SK-N-MC (cell line): ENCODE measurements at regions not wholly inside any gene's neighbourhood (a gene's known extent, or its start where the extent isn't known, plus 50 kb on each side); places are given as distances from the start of the nearest gene placed in this dataset.

Experiments
- DNase-seq: peaks from one replicate; pipeline ENCODE4 v3.0.0-alpha.2; 2011; ENCODE audit warnings: low read depth, low spot score
- H3K27ac ChIP-seq: fragments of 200-600 bp; sonication (generic); 2 replicates; pipeline ENCODE4 v1.5.1; 2016; ENCODE audit warnings: mixed run types
- H3K36me3 ChIP-seq: fragments of 200-600 bp; sonication (generic); 2 replicates; pipeline ENCODE4 v1.6.1; 2017; ENCODE audit warnings: antibody characterized with exemption, low read length, mixed read lengths; ENCODE audit not compliant: insufficient read depth
- H3K4me3 ChIP-seq: fragments of 200-600 bp; sonication (generic); 2 replicates; pipeline ENCODE4 v1.5.1; 2016
- H3K9ac ChIP-seq: fragments of 200-600 bp; sonication (generic); 2 replicates; pipeline ENCODE4 v1.8.0; 2017; ENCODE audit warnings: mixed run types, mixed read lengths; ENCODE audit not compliant: insufficient read length
- H3K9me3 ChIP-seq: fragments of 200-600 bp; sonication (generic); 2 replicates; pipeline ENCODE4 v1.6.1; 2017; ENCODE audit warnings: low read depth, mild to moderate bottlenecking, antibody characterized with exemption, low read length, moderate library complexity, mixed read lengths
- EZH2 ChIP-seq: fragments of 200-600 bp; sonication (generic); IDR thresholded peaks from one replicate; pipeline ENCODE4 v1.6.1; 2017; ENCODE audit warnings: antibody characterized with exemption
- FOXP2 ChIP-seq: optimal IDR thresholded peaks from 2 replicates; pipeline ENCODE3; 2011; ENCODE audit warnings: mild to moderate bottlenecking, moderate library complexity; ENCODE audit not compliant: insufficient read depth; ENCODE audit errors: extremely low read length, control extremely low read depth
- POLR2AphosphoS5 ChIP-seq: IDR thresholded peaks from 2 replicates; pipeline ENCODE4 v1.6.1; 2012; ENCODE audit warnings: mild to moderate bottlenecking, low read depth, low read length, borderline replicate concordance

DNA sequence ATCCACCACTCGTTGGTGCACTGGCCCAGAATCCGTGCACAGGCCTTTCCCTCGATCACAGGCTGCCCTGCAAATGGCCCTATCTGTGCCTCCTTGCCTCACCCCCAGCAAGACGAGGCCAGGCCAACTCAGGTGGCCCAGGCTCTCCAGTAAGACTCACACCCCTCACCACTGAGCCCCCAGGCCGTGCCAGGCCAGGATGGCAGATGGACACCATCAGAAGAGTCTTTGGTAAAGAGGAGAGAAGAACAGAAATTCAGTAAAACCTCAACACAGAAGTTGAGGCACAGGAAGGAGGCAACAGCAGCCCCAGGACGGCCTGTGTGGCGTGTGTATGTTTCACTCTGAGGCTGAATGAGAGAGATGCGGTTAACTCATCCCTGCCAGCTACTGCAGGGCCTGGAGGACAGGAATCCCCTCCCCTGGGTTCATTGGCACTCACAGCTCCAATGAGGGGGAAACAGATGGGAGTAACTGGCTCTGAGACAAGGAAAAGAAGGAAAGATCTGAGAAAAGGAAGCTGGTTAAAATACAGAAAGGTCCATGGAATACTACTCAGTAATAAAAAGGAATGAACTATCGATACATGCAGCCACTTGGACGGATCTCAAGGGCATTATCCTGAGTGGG lies 54.1 kb upstream of the WNT11 start:
- no peaks in the 10 kb centered on the region for H3K36me3 ChIP-seq
- H3K9me3 ChIP-seq, result no peaks in the 10 kb centered on the region
- H3K9ac ChIP-seq, result no peak overlapping the region
- DNase-seq, result no peak
- TF ChIP-seq FOXP2, result no peak
- no peak for TF ChIP-seq EZH2
- TF ChIP-seq POLR2AphosphoS5, result no peak
- no peak overlapping the region for H3K27ac ChIP-seq
- H3K4me3 ChIP-seq, result no peak overlapping the region

DNA sequence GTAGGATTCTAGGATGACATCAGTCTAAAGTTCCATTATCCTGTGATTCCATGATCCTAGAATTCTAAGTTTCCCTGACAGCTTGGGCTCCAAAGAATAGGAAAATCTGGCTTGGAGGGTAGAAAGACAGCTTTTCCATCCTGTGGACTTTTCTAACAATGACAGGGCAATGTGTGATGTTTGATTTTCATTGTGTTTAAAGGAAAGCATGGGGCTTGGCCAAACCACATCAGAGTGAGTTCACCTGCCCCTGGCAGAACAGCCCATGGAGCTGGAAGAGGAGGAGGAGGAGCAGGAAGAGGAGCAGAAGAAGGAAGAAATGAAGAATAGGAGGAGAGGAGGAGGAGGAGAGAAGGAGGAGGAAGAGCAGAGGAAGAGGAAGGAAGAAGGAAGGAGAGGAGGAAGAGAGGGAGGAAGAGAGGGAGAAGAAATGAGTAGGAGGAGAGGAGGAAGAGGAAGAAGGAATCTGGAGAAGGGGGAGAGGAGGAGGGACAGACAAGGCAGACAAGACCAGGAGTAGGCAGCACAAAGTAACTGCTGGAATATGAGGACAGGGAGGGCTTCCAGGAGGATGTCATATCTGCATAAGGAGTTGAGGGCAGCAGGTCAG lies 53.1 kb upstream of the WNT11 start:
- no peak overlapping the region for H3K9ac ChIP-seq

DNA sequence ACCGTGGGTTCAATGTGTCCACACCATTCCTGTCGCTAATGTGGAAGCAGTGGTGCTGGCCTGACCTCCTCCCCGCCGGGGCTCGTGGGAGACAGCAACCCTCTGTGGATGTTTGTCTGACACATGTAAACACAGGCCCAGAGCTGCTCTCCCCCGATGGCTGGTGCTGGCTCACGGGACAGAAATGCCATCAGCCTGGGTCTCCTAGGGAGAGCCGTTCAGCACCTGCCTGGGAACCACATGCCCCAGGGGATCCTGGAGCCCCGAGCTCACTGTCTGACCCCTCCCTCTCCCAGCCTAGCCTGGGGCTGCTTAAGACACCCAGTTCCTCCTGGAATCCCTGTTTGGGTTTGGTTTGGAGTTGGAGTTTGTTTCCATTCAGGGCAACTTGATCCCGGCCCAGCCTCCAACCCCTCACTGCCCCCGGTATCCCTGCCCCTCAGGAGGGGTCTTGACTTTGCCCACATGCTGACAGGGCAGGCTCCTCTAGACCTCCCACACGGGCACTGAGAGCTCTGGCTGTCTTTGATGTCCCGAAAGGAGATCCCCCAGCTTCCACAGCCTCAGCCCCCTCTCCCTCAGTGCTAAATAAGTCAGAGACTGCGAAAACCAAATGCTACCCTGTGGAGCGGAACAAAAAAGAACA lies 50.9 kb upstream of the WNT11 start:
- no peak overlapping the region for H3K4me3 ChIP-seq

More for the DNA sequence above, 53.1 kb upstream of the WNT11 start:
- Histone ChIP-seq H3K27ac (no peak overlapping the region), H3K9me3 (no peaks in the 10 kb centered on the region), H3K4me3 (no peak overlapping the region), H3K36me3 (no peaks in the 10 kb centered on the region)
- no peak for DNase-seq
- TF ChIP-seq EZH2 (no peak), FOXP2 (no peak), POLR2AphosphoS5 (no peak)

DNA sequence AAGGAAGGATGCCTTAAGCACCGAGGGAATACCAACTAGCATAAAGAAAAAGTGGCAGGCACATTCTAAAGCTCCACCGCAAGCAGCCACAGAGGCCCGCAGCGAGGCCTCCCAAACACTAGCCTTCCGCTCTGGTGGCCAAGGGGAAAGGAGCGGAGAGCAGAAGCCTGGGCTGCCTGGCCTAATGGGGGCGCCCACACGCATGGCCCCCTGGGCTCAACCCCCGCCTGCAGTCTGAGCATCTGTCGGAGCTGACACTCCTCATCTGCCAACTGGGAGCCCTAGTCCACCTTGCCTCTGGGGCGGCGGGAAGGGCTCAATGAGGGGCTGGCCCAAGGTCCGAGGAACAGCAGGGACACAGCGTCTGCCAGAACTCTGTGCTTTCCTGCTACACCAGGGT lies 50.1 kb upstream of the WNT11 start:
- no peak for DNase-seq
- TF ChIP-seq FOXP2 (no peak), POLR2AphosphoS5 (no peak), EZH2 (no peak)
- Histone ChIP-seq H3K27ac (no peak overlapping the region), H3K9ac (no peak overlapping the region), H3K36me3 (no peaks in the 10 kb centered on the region), H3K9me3 (no peaks in the 10 kb centered on the region), H3K4me3 (no peak overlapping the region)

More for the DNA sequence above, 50.9 kb upstream of the WNT11 start:
- Histone ChIP-seq H3K27ac (no peak overlapping the region), H3K36me3 (no peaks in the 10 kb centered on the region), H3K9me3 (no peaks in the 10 kb centered on the region), H3K9ac (no peak overlapping the region)
- TF ChIP-seq POLR2AphosphoS5 (no peak), FOXP2 (no peak), EZH2 (no peak)
- DNase-seq, result no peak
